ENCODE measurements at regions not wholly inside any gene's neighbourhood (a gene's known extent, or its start where the extent isn't known, plus 50 kb on each side); places are given as distances from the start of the nearest gene placed in this dataset.

GRCh38 chr10:10765017-10765416 lies 252.7 kb upstream of the CELF2 start:
- H4K8ac ChIP-seq (ENCODE audit: low read depth, low read length), result no peak overlapping the region
- no peak overlapping the region for H2BK15ac ChIP-seq (replicated peaks; ENCODE audit: low read depth)
- no peaks in the 10 kb centered on the region for H3K4me1 ChIP-seq (ENCODE audit: control insufficient read depth, low read depth, low read length)
- H3K23ac ChIP-seq (ENCODE audit: low read length), result no peak overlapping the region
- no peak overlapping the region for H2AK5ac ChIP-seq (ENCODE audit: low read length)
- H3K4ac ChIP-seq (ENCODE audit: low read depth, low read length), result no peak overlapping the region
- no peak overlapping the region for H4K5ac ChIP-seq (ENCODE audit: low read length)
- DNase-seq, result no peak
- no peak overlapping the region for H3K18ac ChIP-seq (ENCODE audit: low read length)
- H3K79me2 ChIP-seq (ENCODE audit: control insufficient read depth, insufficient read depth, low read length), result no peaks in the 10 kb centered on the region
- no CpG with 5 or more reads among the region's 7 CpGs for WGBS (ENCODE audit: extremely low coverage, insufficient coverage, low lambda C conversion rate)
- H3K4me2 ChIP-seq (ENCODE audit: low read length), result no peak overlapping the region
- H3K27ac ChIP-seq (ENCODE audit: low read depth, low read length), result no peak overlapping the region
- no peaks in the 10 kb centered on the region for H3K36me3 ChIP-seq (ENCODE audit: control insufficient read depth, insufficient read depth, low read length)
- no peaks in the 10 kb centered on the region for H3K27me3 ChIP-seq (ENCODE audit: insufficient read depth, low read length, poor library complexity)
- no peak overlapping the region for H3K56ac ChIP-seq (ENCODE audit: low read length)
- H2BK5ac ChIP-seq (ENCODE audit: low read length), result no peak overlapping the region
- H3K4me3 ChIP-seq (ENCODE audit: low read length), result no peak overlapping the region
- H2BK120ac ChIP-seq (ENCODE audit: low read depth, low read length), result no peak overlapping the region
- H3K79me1 ChIP-seq (ENCODE audit: low read length), result no peaks in the 10 kb centered on the region
- H3K9ac ChIP-seq (ENCODE audit: low read length), result no peak overlapping the region

- no peak overlapping the region for H3K56ac ChIP-seq (ENCODE audit: low read length)
- H3K4me3 ChIP-seq (ENCODE audit: low read length), result no peak overlapping the region
- no peak overlapping the region for H4K5ac ChIP-seq (ENCODE audit: low read length)
- H3K36me3 ChIP-seq (ENCODE audit: control insufficient read depth, insufficient read depth, low read length), result no peaks in the 10 kb centered on the region
- no peak overlapping the region for H3K27ac ChIP-seq (ENCODE audit: low read depth, low read length)
- no peak overlapping the region for H3K9ac ChIP-seq (ENCODE audit: low read length)
- no peak overlapping the region for H3K23ac ChIP-seq (ENCODE audit: low read length)
- no peaks in the 10 kb centered on the region for H3K79me2 ChIP-seq (ENCODE audit: control insufficient read depth, insufficient read depth, low read length)
- no peak for DNase-seq
- H3K27me3 ChIP-seq (ENCODE audit: insufficient read depth, low read length, poor library complexity), result no peaks in the 10 kb centered on the region
- H3K79me1 ChIP-seq (ENCODE audit: low read length), result no peaks in the 10 kb centered on the region
- H3K18ac ChIP-seq (ENCODE audit: low read length), result no peak overlapping the region
- no peak overlapping the region for H3K4ac ChIP-seq (ENCODE audit: low read depth, low read length)
- H2BK15ac ChIP-seq (replicated peaks; ENCODE audit: low read depth), result no peak overlapping the region
- no peak overlapping the region for H3K4me2 ChIP-seq (ENCODE audit: low read length)
- H2BK5ac ChIP-seq (ENCODE audit: low read length), result no peak overlapping the region
- H2AK5ac ChIP-seq (ENCODE audit: low read length), result no peak overlapping the region
- no peak overlapping the region for H4K8ac ChIP-seq (ENCODE audit: low read depth, low read length)
- H2BK120ac ChIP-seq (ENCODE audit: low read depth, low read length), result no peak overlapping the region
- no peaks in the 10 kb centered on the region for H3K4me1 ChIP-seq (ENCODE audit: control insufficient read depth, low read depth, low read length)
- WGBS (ENCODE audit: extremely low coverage, insufficient coverage, low lambda C conversion rate), result no CpG with 5 or more reads among the region's 3 CpGs
Measured at GRCh38 chr10:10772411-10772810, 245.3 kb upstream of the CELF2 start.

- H3K36me3 ChIP-seq (ENCODE audit: control insufficient read depth, insufficient read depth, low read length), result no peaks in the 10 kb centered on the region
- no peak overlapping the region for H3K27ac ChIP-seq (ENCODE audit: low read depth, low read length)
- no peak overlapping the region for H3K9ac ChIP-seq (ENCODE audit: low read length)
- WGBS (ENCODE audit: extremely low coverage, insufficient coverage, low lambda C conversion rate), result no CpG with 5 or more reads among the region's 6 CpGs
- no peaks in the 10 kb centered on the region for H3K79me1 ChIP-seq (ENCODE audit: low read length)
- H3K4me2 ChIP-seq (ENCODE audit: low read length), result no peak overlapping the region
- no peak overlapping the region for H3K56ac ChIP-seq (ENCODE audit: low read length)
- no peak overlapping the region for H2BK5ac ChIP-seq (ENCODE audit: low read length)
- H3K18ac ChIP-seq (ENCODE audit: low read length), result no peak overlapping the region
- no peaks in the 10 kb centered on the region for H3K79me2 ChIP-seq (ENCODE audit: control insufficient read depth, insufficient read depth, low read length)
- no peak overlapping the region for H3K4me3 ChIP-seq (ENCODE audit: low read length)
- H3K4ac ChIP-seq (ENCODE audit: low read depth, low read length), result no peak overlapping the region
- DNase-seq, result no peak
- H3K27me3 ChIP-seq (ENCODE audit: insufficient read depth, low read length, poor library complexity), result no peaks in the 10 kb centered on the region
- no peak overlapping the region for H2BK120ac ChIP-seq (ENCODE audit: low read depth, low read length)
- no peak overlapping the region for H3K23ac ChIP-seq (ENCODE audit: low read length)
- H3K4me1 ChIP-seq (ENCODE audit: control insufficient read depth, low read depth, low read length), result no peaks in the 10 kb centered on the region
- H4K5ac ChIP-seq (ENCODE audit: low read length), result no peak overlapping the region
- no peak overlapping the region for H2AK5ac ChIP-seq (ENCODE audit: low read length)
- H2BK15ac ChIP-seq (replicated peaks; ENCODE audit: low read depth), result no peak overlapping the region
- H4K8ac ChIP-seq (ENCODE audit: low read depth, low read length), result no peak overlapping the region
Measured at GRCh38 chr10:10772874-10773508, 244.7 kb upstream of the CELF2 start.

- WGBS (ENCODE audit: extremely low coverage, insufficient coverage, low lambda C conversion rate), result no CpG with 5 or more reads among the region's 9 CpGs
- Histone ChIP-seq H3K79me1 (ENCODE audit: low read length) (no peaks in the 10 kb centered on the region), H2BK120ac (ENCODE audit: low read depth, low read length) (no peak overlapping the region), H3K4ac (ENCODE audit: low read depth, low read length) (no peak overlapping the region), H3K4me3 (ENCODE audit: low read length) (no peak overlapping the region), H3K9ac (ENCODE audit: low read length) (no peak overlapping the region), H3K79me2 (ENCODE audit: control insufficient read depth, insufficient read depth, low read length) (no peaks in the 10 kb centered on the region), H3K4me1 (ENCODE audit: control insufficient read depth, low read depth, low read length) (no peaks in the 10 kb centered on the region), H4K5ac (ENCODE audit: low read length) (no peak overlapping the region), H2AK5ac (ENCODE audit: low read length) (no peak overlapping the region), H3K18ac (ENCODE audit: low read length) (no peak overlapping the region), H3K27ac (ENCODE audit: low read depth, low read length) (no peak overlapping the region), H3K27me3 (ENCODE audit: insufficient read depth, low read length, poor library complexity) (no peaks in the 10 kb centered on the region), H3K4me2 (ENCODE audit: low read length) (no peak overlapping the region), H3K23ac (ENCODE audit: low read length) (no peak overlapping the region), H3K36me3 (ENCODE audit: control insufficient read depth, insufficient read depth, low read length) (no peaks in the 10 kb centered on the region), H2BK5ac (ENCODE audit: low read length) (no peak overlapping the region), H4K8ac (ENCODE audit: low read depth, low read length) (no peak overlapping the region), H3K56ac (ENCODE audit: low read length) (no peak overlapping the region), H2BK15ac (replicated peaks; ENCODE audit: low read depth) (no peak overlapping the region)
- no peak for DNase-seq
Measured at GRCh38 chr10:10774416-10774815, 243.3 kb upstream of the CELF2 start.

DNA sequence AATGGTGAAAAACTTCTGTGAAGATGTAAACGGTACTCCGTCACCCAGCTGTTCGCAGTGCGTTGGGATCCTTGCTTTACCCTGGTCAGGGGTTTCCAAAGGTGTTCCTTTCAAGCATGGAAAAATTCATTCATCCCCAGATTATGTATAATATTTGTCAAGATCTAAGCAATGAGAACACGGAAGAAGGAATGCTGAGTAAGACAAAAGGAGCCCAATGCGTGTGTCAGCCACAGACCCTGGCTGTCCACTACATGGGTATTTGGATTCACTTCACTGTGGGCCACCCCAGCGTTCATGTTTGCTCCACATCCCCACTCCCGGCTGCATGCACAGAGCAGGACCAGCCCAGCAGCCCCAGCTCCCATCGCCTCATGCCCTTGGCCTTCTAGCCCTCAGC lies 241.3 kb upstream of the CELF2 start:
- Histone ChIP-seq H4K5ac (ENCODE audit: low read length) (no peak overlapping the region), H3K4ac (ENCODE audit: low read depth, low read length) (no peak overlapping the region), H3K36me3 (ENCODE audit: control insufficient read depth, insufficient read depth, low read length) (no peaks in the 10 kb centered on the region), H3K23ac (ENCODE audit: low read length) (no peak overlapping the region), H3K27me3 (ENCODE audit: insufficient read depth, low read length, poor library complexity) (no peaks in the 10 kb centered on the region), H3K4me3 (ENCODE audit: low read length) (no peak overlapping the region), H4K8ac (ENCODE audit: low read depth, low read length) (no peak overlapping the region), H3K9ac (ENCODE audit: low read length) (no peak overlapping the region), H3K4me1 (ENCODE audit: control insufficient read depth, low read depth, low read length) (no peaks in the 10 kb centered on the region), H3K27ac (ENCODE audit: low read depth, low read length) (no peak overlapping the region), H3K4me2 (ENCODE audit: low read length) (no peak overlapping the region), H3K79me2 (ENCODE audit: control insufficient read depth, insufficient read depth, low read length) (no peaks in the 10 kb centered on the region), H2AK5ac (ENCODE audit: low read length) (no peak overlapping the region), H3K56ac (ENCODE audit: low read length) (no peak overlapping the region), H2BK15ac (replicated peaks; ENCODE audit: low read depth) (no peak overlapping the region), H2BK120ac (ENCODE audit: low read depth, low read length) (no peak overlapping the region), H3K79me1 (ENCODE audit: low read length) (no peaks in the 10 kb centered on the region), H2BK5ac (ENCODE audit: low read length) (no peak overlapping the region), H3K18ac (ENCODE audit: low read length) (no peak overlapping the region)
- DNase-seq, result no peak
- no CpG with 5 or more reads among the region's 9 CpGs for WGBS (ENCODE audit: extremely low coverage, insufficient coverage, low lambda C conversion rate)

DNA sequence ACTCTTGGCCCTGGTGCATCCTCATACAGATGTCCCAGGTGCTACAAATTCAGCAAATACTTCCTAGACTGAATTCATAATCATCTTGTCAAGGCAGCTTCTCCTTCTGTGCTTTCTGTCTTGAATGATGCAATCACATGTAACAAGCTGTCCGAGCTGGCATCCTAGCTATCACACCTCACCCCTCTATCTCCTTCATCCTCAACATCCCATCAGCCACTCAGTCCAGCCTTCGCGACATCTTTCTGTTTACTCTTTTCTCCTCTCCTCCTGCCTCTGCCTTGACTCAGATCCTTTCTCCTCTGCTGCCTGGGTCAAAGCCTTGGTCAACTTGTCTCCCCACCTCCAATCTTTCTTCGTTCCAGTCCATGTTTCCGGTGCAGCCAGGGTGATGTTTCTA lies 240.4 kb upstream of the CELF2 start:
- Histone ChIP-seq H3K23ac (ENCODE audit: low read length) (no peak overlapping the region), H4K5ac (ENCODE audit: low read length) (no peak overlapping the region), H3K27me3 (ENCODE audit: insufficient read depth, low read length, poor library complexity) (no peaks in the 10 kb centered on the region), H2BK5ac (ENCODE audit: low read length) (no peak overlapping the region), H4K8ac (ENCODE audit: low read depth, low read length) (no peak overlapping the region), H3K4ac (ENCODE audit: low read depth, low read length) (no peak overlapping the region), H3K56ac (ENCODE audit: low read length) (no peak overlapping the region), H3K79me1 (ENCODE audit: low read length) (no peaks in the 10 kb centered on the region), H3K4me2 (ENCODE audit: low read length) (no peak overlapping the region), H3K79me2 (ENCODE audit: control insufficient read depth, insufficient read depth, low read length) (no peaks in the 10 kb centered on the region), H2BK120ac (ENCODE audit: low read depth, low read length) (no peak overlapping the region), H2AK5ac (ENCODE audit: low read length) (no peak overlapping the region), H2BK15ac (replicated peaks; ENCODE audit: low read depth) (no peak overlapping the region), H3K27ac (ENCODE audit: low read depth, low read length) (no peak overlapping the region), H3K4me1 (ENCODE audit: control insufficient read depth, low read depth, low read length) (no peaks in the 10 kb centered on the region), H3K18ac (ENCODE audit: low read length) (no peak overlapping the region), H3K9ac (ENCODE audit: low read length) (no peak overlapping the region), H3K4me3 (ENCODE audit: low read length) (no peak overlapping the region), H3K36me3 (ENCODE audit: control insufficient read depth, insufficient read depth, low read length) (no peaks in the 10 kb centered on the region)
- WGBS (ENCODE audit: extremely low coverage, insufficient coverage, low lambda C conversion rate), result no CpG with 5 or more reads among the region's 5 CpGs
- no peak for DNase-seq

Measured in mesendoderm (in vitro differentiated cells).